SJCRH30 (cell line): ENCODE measurements at regions not wholly inside any gene's neighbourhood (a gene's known extent, or its start where the extent isn't known, plus 50 kb on each side); places are given as distances from the start of the nearest gene placed in this dataset.

Experiments
- DNase-seq, 2 experiments: peaks; one replicate each; pipeline ENCODE4 v3.0.0-alpha.2; 2015 to 2020
- H3K27ac ChIP-seq: fragments of 250-450 bp; sonication (Bioruptor Pico); 2 replicates; pipeline ENCODE4 v1.5.1; 2020; ENCODE audit warnings: mild to moderate bottlenecking, moderate library complexity
- H3K27me3 ChIP-seq: fragments of 250-450 bp; sonication (Bioruptor Pico); 2 replicates; pipeline ENCODE4 v1.5.1; 2020; ENCODE audit warnings: mild to moderate bottlenecking, moderate library complexity
- H3K36me3 ChIP-seq: fragments of 250-450 bp; sonication (Bioruptor Pico); 2 replicates; pipeline ENCODE4 v1.5.1; 2020; ENCODE audit warnings: mild to moderate bottlenecking, moderate library complexity
- H3K4me1 ChIP-seq: fragments of 250-450 bp; sonication (Bioruptor Pico); 2 replicates; pipeline ENCODE4 v1.5.1; 2020; ENCODE audit warnings: mild to moderate bottlenecking, moderate library complexity
- H3K4me3 ChIP-seq: fragments of 250-450 bp; sonication (Bioruptor Pico); 2 replicates; pipeline ENCODE4 v1.5.1; 2020; ENCODE audit warnings: mild to moderate bottlenecking, moderate library complexity
- H3K9me3 ChIP-seq: fragments of 250-450 bp; sonication (Bioruptor Pico); replicated peaks from 2 replicates; pipeline ENCODE4 v1.5.1; 2020; ENCODE audit warnings: mild to moderate bottlenecking, moderate library complexity

- DNase-seq = no peak
- Histone ChIP-seq H3K27me3 (no peaks in the 10 kb centered on the region), H3K36me3 (no peaks in the 10 kb centered on the region), H3K4me1 (no peaks in the 10 kb centered on the region), H3K4me3 (no peak overlapping the region), H3K9me3 (no peaks in the 10 kb centered on the region), H3K27ac (no peak overlapping the region)
Observed at GRCh38 chr19:30879225-30879624, 470.0 kb downstream of the TSHZ3 start.

- H3K4me1 ChIP-seq = no peaks in the 10 kb centered on the region
Observed at GRCh38 chr19:30878495-30878894, 470.7 kb downstream of the TSHZ3 start.

GRCh38 chr19:30877661-30878113 is 471.5 kb downstream of the TSHZ3 start:
- H3K27ac ChIP-seq = no peak overlapping the region
- no peaks in the 10 kb centered on the region for H3K9me3 ChIP-seq
- no peaks in the 10 kb centered on the region for H3K36me3 ChIP-seq
- H3K4me1 ChIP-seq = no peaks in the 10 kb centered on the region
- H3K27me3 ChIP-seq = no peaks in the 10 kb centered on the region
- no peak overlapping the region for H3K4me3 ChIP-seq
- no peak for DNase-seq

More at GRCh38 chr19:30878495-30878894, 470.7 kb downstream of the TSHZ3 start:
- Histone ChIP-seq H3K36me3 (no peaks in the 10 kb centered on the region), H3K9me3 (no peaks in the 10 kb centered on the region), H3K27ac (no peak overlapping the region), H3K4me3 (no peak overlapping the region), H3K27me3 (no peaks in the 10 kb centered on the region)
- DNase-seq = no peak

GRCh38 chr19:30873691-30874090 is 475.5 kb downstream of the TSHZ3 start:
- DNase-seq = peak in 1 of 2 experiments; percentile 32
- Histone ChIP-seq H3K27ac (no peak overlapping the region), H3K9me3 (no peaks in the 10 kb centered on the region), H3K4me3 (no peak overlapping the region), H3K4me1 (peaks cover 8% of the 10 kb centered on the region; the same call in 1 of the 2 replicates), H3K36me3 (no peaks in the 10 kb centered on the region), H3K27me3 (no peaks in the 10 kb centered on the region)

GRCh38 chr19:30873003-30873402 is 476.2 kb downstream of the TSHZ3 start:
- DNase-seq = no peak

GRCh38 chr19:30871979-30872378 is 477.3 kb downstream of the TSHZ3 start:
- Histone ChIP-seq H3K9me3 (peaks cover 8% of the 10 kb centered on the region), H3K27ac (no peak overlapping the region), H3K4me1 (peaks cover 8% of the 10 kb centered on the region; the same call in 1 of the 2 replicates), H3K4me3 (no peak overlapping the region), H3K27me3 (no peaks in the 10 kb centered on the region), H3K36me3 (no peaks in the 10 kb centered on the region)
- no peak for DNase-seq

More at GRCh38 chr19:30873003-30873402, 476.2 kb downstream of the TSHZ3 start:
- no peaks in the 10 kb centered on the region for H3K36me3 ChIP-seq
- H3K4me3 ChIP-seq = no peak overlapping the region
- H3K27me3 ChIP-seq = no peaks in the 10 kb centered on the region
- H3K4me1 ChIP-seq = peaks cover 8% of the 10 kb centered on the region; the same call in 1 of the 2 replicates
- H3K27ac ChIP-seq = no peak overlapping the region
- no peaks in the 10 kb centered on the region for H3K9me3 ChIP-seq

- Histone ChIP-seq H3K36me3 (no peaks in the 10 kb centered on the region), H3K27ac (no peak overlapping the region), H3K27me3 (no peaks in the 10 kb centered on the region), H3K4me3 (no peak overlapping the region), H3K4me1 (peaks cover 8% of the 10 kb centered on the region; the same call in 1 of the 2 replicates), H3K9me3 (peaks cover 8% of the 10 kb centered on the region)
- DNase-seq = peak; percentile 54 to 76
Observed at GRCh38 chr19:30870876-30871275, 478.4 kb downstream of the TSHZ3 start.

GRCh38 chr19:30865511-30865910 is 483.7 kb downstream of the TSHZ3 start:
- Histone ChIP-seq H3K4me1 (peaks cover 3% of the 10 kb centered on the region; the same call in 1 of the 2 replicates), H3K27ac (no peak overlapping the region), H3K9me3 (peaks cover 11% of the 10 kb centered on the region), H3K36me3 (no peaks in the 10 kb centered on the region), H3K4me3 (no peak overlapping the region), H3K27me3 (no peaks in the 10 kb centered on the region)
- DNase-seq = peak in 1 of 2 experiments; percentile 40

- H3K4me1 ChIP-seq = no peaks in the 10 kb centered on the region
- peaks cover 11% of the 10 kb centered on the region for H3K9me3 ChIP-seq
- no peak overlapping the region for H3K27ac ChIP-seq
- no peak for DNase-seq
- no peak overlapping the region for H3K4me3 ChIP-seq
- H3K27me3 ChIP-seq = no peaks in the 10 kb centered on the region
- no peaks in the 10 kb centered on the region for H3K36me3 ChIP-seq
Observed at GRCh38 chr19:30864391-30865215, 484.6 kb downstream of the TSHZ3 start.

GRCh38 chr19:30862876-30863275 is 486.4 kb downstream of the TSHZ3 start:
- Histone ChIP-seq H3K9me3 (peaks cover 11% of the 10 kb centered on the region), H3K27me3 (no peaks in the 10 kb centered on the region), H3K36me3 (no peaks in the 10 kb centered on the region), H3K4me1 (no peaks in the 10 kb centered on the region), H3K4me3 (no peak overlapping the region), H3K27ac (no peak overlapping the region)
- no peak for DNase-seq

- no peaks in the 10 kb centered on the region for H3K4me1 ChIP-seq
- no peak overlapping the region for H3K4me3 ChIP-seq
- no peak for DNase-seq
- H3K27ac ChIP-seq = no peak overlapping the region
- 0 out of 2 replicates have a peak, but pooled peaks cover 3% of the 10 kb centered on the region for H3K9me3 ChIP-seq
- no peaks in the 10 kb centered on the region for H3K36me3 ChIP-seq
- no peaks in the 10 kb centered on the region for H3K27me3 ChIP-seq
Observed at GRCh38 chr19:30861919-30862318, 487.3 kb downstream of the TSHZ3 start.

- Histone ChIP-seq H3K4me3 (no peak overlapping the region), H3K9me3 (no peaks in the 10 kb centered on the region), H3K36me3 (no peaks in the 10 kb centered on the region), H3K27ac (no peak overlapping the region), H3K4me1 (no peaks in the 10 kb centered on the region), H3K27me3 (no peaks in the 10 kb centered on the region)
- no peak for DNase-seq
Observed at GRCh38 chr19:30857966-30858490, 485.8 kb downstream of the ZNF536 start.

GRCh38 chr19:30857388-30857787 is 485.2 kb downstream of the ZNF536 start:
- Histone ChIP-seq H3K36me3 (no peaks in the 10 kb centered on the region), H3K4me3 (no peak overlapping the region), H3K9me3 (no peaks in the 10 kb centered on the region), H3K4me1 (no peaks in the 10 kb centered on the region), H3K27me3 (no peaks in the 10 kb centered on the region), H3K27ac (no peak overlapping the region)
- DNase-seq = no peak

- Histone ChIP-seq H3K9me3 (no peaks in the 10 kb centered on the region), H3K36me3 (no peaks in the 10 kb centered on the region), H3K27ac (no peak overlapping the region), H3K4me1 (no peaks in the 10 kb centered on the region), H3K4me3 (no peak overlapping the region), H3K27me3 (no peaks in the 10 kb centered on the region)
- DNase-seq = no peak
Observed at GRCh38 chr19:30856786-30857185, 484.6 kb downstream of the ZNF536 start.

- no peaks in the 10 kb centered on the region for H3K4me1 ChIP-seq
- no peaks in the 10 kb centered on the region for H3K27me3 ChIP-seq
- no peaks in the 10 kb centered on the region for H3K36me3 ChIP-seq
- no peak overlapping the region for H3K27ac ChIP-seq
- no peak overlapping the region for H3K4me3 ChIP-seq
- no peaks in the 10 kb centered on the region for H3K9me3 ChIP-seq
- no peak for DNase-seq
Observed at GRCh38 chr19:30856376-30856775, 484.2 kb downstream of the ZNF536 start.
